GM21367 (cell line): ENCODE measurements at regions not wholly inside any gene's neighbourhood (a gene's known extent, or its start where the extent isn't known, plus 50 kb on each side); places are given as distances from the start of the nearest gene placed in this dataset.
"Not testable (repeated sequence)": the region's sequence is repeated elsewhere in the genome, so short reads cannot be mapped to it uniquely, and the experiment has no call there.

ENCODE experiments used
- ATAC-seq: cut with Tn5 transposase; IDR thresholded peaks from one replicate; pipeline ENCODE4 v1.9.1; 2021; ENCODE audit not compliant: unreplicated experiment

DNA sequence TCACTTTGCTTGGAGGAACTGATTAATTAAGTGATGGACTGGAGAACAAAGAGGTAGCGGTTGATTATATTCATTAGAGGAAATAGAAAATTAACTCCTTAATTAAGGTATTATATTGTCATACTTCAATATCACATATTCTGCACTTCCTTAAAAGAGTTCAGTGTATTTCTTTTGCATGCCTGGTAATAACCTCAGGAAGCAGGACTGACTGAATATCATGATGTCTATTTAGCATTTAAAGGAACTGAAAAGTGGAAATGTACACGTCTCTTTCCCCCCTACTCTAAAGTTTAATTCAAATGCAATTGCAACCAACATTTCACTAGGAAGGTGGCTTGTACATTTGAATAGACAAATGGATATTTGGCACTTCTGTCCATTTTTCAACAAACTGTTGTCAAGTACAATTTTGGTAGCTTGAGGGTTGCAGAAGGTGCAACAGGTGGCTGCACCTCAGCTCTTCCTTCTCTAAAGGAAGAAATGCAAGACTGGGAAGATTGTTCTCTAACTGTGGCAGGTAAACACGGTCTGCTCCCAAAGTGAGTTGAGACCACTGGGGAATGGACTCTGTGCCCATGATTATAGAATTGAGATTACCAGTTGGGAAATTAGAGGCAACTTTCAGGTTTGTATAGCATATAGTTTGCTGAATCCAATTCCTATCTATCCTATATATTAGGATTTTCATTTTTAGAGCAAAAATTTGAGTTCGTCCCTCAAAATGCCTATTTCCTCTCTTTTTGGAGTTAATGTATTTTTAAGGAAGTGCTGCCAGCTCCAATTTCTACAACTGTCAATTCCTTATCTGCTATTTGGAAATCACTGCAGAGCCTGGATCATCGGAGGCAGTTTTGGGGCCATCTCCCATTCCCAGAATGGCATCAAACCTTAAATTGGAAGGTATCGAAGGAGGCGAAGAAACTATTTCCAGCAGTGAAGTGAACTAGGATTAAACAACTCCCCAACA is 98.9 kb upstream of the TAF11L2 start:
- ATAC-seq: no peak

DNA sequence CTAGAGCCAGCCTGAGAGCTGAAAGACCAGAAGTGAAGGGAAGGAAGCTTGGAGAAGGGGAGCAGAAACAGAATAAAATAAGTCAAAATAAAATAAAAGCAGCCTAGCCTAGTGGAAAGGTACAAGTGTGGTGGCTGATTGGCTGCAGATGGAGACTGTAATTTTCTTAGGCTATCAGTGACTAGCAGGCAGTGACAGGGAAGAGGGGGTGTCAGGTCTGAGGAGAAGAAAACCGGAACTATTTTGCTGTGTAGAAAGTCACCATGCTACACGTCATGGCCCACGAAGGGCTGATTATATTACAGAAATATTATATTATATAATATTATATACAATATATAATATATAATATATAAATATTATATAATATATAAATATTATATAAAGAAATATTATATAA is 98.1 kb upstream of the TAF11L2 start:
- ATAC-seq: no peak

DNA sequence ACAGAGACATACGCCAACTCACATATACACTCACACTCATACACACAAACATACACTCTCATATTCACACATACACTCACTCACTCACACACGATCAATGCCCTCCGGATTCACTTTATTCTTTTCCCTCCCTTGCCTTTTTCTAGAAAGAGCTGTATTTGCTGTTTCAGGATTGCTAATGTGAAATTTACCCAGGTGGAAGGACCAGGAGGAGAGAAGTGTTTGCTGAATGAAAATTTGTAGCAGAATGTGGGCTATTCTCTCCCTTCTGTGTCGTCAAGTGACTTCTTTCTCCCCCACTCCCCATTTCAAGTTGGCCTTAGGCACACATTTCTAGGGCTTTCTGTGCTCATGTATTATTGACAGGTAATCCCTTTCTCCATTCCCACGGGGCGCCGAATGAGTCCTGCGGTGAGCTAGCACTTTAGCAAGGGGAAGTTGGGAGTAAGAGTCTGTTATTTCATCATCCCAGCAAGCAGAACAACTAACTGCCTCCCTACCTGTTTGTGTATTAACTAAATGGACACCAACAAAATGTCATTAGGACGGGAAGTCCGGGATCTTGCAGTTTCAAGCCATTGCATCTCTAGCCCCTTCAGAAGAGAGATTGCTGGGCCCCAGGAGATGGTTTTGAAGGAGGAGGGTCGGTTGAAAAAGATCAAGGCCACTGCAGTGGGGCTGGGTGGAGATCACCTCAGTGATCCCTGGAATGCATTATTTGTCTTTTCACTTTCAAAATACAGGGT is 97.1 kb upstream of the TAF11L2 start:
- no peak for ATAC-seq

DNA sequence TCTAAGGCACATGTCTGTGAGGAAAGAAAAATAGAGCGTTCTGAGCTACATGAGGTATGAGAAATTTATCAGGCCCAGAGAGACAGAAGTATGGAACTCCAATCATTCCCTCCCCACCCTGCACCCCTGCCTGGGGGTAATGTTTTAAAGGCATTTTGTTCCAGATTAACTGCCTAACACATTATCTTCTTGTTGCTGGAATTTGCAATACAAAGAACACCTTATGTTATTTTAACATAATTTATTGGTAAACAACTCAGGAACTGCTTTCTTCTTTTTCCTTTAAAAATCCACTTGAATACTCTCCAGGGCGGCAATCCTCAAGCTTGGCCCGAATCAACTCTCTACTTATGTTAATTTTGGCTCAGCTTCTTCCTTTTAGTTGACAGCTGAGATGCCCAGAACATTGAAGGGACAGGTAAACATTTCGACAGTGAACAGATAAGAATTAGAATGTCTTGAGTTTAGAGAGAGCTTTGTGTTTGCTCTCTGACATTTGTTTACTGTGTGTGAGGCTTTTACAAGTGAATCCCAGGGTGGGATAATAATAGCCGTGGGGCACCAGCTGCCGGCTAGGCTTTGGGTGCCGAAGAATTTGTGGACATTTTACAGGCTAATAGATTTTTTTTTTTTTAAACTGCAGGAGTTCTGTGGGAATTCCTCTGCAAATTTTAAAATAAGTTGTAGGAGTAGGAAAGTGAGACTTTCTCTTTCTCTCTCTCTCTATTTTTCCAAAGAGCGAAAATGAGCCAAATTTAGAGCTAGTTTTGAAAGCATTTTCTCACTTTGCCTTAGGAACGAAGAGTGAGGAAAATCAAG is 96.4 kb upstream of the TAF11L2 start:
- no peak for ATAC-seq

DNA sequence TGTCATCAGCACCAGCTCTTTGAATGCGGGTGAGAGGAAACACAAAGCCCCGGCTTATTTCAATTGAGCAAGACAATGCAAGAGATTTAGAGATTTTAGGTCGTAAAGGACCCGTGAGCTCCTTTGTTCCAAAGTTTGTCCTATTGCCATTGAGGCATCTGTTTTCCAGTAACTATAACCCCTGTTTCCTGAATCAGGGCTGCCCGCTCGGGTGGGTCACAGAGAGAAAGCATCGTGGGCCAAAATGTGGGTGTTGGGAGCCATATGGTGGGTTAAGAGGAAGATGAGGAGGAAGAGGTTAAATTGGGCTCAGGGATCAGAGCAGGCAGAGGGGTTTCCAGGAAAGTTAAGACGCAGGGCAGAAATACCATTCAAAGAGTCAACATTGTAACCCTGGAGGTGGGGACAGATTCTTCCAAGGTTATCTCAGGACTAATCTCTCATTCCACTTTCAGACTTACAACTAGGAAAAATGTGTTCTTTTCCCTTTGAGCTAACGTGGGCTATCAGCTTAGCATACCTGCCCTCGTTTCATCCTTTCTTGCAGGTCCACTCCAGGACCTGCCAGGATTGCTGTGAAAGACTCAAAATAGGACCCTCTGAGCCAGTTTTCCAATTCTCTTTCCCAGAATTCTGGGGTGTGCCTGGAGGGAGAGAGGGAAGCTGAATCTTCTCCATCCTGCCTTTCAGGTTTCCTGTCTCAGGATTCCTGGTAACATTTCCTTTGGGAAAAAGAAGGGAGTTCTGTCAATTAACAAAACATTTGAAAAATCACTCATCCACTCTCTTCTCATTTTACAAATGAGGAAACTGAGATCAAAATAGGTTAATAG is 95.5 kb upstream of the TAF11L2 start:
- ATAC-seq: no peak

DNA sequence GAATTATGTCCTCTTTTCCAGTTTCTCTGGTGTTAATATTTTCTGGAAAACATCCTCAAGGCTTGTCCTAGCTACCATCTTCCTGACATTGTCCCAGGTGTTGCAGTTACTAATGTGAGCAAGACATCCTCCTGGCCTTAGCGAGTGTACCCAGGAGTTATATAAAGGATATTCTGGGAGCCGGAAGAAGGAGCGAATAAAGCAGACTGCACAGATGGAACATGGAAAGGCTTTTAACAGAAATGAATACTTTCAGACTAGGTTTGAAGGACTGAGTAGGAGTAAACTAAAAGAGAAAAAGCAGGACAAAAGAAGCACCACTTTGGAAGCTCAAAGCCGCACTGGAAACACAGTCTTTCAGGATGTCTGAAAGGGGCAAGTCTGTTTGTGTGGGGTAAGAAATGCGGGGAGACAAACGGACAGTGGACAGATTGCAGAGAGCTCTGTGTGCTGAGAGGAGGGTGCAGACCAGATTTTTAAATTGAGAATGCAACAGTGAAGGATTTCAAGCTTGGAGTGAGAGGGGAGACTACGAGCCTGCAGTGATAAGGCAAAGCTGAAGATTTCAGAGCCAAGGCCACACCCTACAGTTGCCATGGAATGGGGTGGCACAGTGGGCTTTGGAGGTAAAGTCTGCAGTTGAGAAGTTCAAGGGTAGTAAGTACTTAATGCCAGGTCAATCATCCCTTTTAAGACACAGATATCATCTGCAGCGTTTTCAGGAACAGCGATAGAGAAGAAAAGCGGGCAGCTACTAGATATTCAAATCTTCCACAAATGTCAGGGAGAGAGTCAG is 94.1 kb upstream of the TAF11L2 start:
- ATAC-seq: no peak

DNA sequence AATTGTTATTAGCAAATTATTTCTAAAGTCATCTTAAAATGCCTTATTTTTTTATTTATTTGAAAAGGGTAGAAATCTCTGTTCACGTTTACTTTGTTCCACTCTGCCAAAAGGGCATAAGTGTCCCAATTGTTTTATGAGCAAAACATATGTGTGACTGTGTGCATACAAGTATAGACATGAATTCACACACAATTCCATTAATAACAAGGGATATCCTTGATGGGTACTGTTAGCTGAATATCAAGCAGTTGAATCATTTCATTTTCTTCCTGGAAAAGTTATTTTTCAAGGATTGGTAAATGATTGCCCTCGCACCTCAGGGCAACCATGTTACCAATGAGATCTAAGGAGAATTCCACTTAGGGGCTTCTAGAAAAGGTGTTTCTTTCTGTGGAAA is 92.1 kb upstream of the TAF11L2 start:
- no peak for ATAC-seq

DNA sequence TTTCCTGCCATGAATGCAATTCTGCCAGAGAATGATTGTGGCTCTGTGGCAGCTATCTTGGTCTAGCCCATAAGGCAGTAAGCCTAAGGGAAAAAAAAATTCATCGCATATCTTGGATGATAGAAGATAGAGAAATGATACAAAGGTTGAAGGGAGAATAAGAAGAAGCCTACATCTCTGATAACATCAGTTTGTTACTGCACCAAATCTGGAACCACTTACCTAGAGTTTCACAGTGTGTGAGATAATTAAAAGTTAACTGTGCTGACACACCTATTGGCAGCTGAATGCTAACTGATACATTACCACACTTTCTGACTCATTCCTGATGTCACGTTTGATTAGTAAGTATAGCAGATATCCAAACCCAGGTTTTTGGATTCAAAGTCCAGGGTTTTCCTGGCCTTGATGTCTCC is 91.6 kb upstream of the TAF11L2 start:
- no peak for ATAC-seq

DNA sequence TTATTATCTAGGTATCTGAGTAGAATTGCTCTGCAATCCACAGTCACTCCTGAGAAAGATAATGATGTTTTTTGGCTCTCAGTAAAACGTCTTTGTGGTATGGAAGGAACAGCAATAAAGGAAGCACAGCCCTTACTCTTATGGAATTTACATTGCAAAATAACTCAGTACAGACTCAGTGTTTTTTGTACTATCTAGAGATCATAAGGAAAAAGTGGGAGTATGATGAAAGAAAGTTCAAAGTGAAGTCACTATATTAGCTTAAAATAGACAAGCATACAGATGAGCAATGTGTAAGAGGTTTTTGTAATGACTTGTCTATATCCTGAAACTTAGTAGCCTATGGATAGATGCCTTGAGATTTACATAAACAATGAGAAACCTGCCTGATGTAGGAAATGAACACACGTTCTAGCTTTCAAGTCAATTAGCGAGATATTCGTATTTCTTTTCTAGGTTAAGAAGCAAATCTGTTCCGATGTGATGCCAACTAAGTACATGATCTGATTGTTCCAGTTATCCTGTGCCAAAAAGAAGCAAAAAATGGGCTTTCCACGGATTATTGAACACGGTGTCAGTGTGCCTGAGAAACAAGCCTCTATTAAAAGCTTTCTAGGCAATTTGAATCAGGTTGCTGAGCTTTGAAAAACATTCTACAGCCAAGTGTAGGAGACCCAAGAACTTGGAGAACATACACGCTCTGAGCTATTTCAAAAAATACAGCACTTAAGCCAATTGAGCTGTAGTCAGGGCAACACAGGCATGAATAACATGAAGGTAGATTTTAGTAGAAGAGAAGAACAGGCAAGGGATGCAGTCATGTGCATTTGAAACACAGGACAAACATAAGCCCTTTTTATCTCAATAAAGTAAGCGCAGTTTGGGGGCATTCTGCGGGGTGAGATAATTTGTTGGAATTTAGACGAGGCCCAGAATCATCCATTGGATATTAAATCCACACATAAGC is 86.3 kb upstream of the TAF11L2 start:
- no peak for ATAC-seq

DNA sequence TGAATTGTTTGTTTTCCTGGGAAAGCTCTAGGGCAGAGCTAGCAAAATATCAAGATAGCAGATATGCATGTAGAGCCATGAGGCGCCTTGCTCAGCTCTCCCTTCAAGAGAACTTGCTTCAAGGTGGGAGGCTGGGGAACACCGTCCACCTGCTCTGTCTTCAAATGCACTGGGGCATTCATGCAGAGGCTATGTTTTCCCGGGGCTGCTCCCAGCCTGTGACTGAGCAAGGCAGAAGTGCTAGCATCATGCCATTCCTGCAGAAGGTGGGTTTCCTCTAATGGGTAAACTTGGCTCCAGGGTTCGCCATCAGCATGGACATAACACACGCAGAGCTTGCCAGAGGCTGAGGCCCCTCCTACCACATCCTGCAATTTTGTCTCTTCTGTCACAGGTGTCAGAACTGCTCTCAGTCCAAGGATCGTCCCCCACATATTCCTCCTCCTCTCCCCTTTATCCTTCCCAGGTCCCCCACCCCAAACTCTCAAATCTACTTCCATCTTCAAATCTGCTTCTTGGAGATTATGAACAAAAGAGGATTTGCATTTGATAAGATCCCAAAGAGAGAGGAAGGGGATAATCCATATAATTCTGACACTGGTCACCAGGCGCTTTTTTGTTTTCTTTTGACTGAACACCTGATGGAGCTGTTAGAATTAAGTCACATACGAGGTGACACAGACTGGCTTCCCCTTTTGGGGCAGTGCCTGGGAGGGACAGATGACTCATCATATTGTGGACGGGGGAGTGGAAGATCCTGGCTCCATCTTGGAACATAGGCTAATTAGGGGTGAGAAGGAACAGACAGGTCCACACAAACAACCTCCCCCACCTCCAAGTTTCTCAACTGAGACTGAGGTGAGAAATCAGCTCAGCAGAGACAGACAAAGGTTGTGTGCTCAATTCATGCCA is 85.0 kb upstream of the TAF11L2 start:
- ATAC-seq: peak; percentile 90

DNA sequence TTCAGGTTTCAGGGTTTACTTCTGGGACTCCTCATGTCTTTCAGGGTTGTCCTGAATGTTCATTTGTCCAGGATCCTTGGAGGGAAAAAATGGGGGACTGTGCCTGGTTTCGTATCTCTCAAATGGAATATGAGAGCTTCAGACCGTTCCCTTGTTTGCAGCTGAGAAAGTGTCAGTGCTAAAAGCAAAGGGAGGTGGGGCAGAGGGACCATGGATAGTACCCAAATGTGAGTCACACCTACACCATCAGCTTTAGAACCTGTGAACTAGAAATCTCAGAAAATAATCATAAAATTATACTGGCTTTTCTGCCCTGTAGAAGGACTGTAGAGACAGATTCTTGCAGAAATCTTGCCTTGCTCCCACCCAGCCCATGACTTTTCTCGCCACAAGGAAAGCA is 84.3 kb upstream of the TAF11L2 start:
- peak; percentile 13 for ATAC-seq

DNA sequence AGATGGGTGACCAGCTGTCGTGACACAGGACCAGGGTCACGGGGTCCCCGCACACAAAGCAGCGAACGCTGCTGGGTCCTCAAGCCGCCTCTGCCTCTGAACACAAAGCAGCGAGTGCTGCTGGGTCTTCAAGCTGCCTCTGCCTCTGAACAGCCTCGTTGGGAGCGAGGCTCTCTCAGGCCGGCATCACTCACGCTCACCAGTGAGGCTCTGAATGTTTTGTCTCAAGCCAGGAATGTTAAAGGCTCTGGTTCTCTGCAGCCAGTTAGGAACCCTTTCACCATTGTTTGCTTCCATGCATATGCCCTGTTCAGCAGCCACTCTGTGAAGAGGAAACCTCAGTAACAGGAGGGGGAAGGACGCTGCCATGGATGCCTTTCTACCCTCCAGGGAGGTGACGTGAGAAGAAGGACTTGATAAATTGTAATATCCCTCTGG is 82.7 kb upstream of the TAF11L2 start:
- ATAC-seq: no peak

DNA sequence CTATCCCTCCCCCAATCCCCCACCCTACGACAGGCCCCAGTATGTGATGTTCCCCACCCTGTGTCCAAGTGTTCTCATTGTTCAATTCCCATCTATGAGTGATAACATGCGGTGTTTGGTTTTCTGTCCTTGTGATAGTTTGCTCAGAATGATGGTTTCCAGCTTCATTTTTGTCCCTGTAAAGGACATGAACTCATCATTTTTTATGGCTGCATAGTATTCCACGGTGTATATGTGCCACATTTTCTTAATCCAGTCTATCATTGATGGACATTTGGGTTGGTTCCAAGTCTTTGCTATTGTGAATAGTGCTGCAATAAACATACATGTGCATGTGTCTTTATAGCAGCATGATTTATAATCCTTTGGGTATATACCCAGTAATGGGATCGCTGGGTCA is 81.7 kb upstream of the TAF11L2 start:
- not testable (repeated sequence) for ATAC-seq

DNA sequence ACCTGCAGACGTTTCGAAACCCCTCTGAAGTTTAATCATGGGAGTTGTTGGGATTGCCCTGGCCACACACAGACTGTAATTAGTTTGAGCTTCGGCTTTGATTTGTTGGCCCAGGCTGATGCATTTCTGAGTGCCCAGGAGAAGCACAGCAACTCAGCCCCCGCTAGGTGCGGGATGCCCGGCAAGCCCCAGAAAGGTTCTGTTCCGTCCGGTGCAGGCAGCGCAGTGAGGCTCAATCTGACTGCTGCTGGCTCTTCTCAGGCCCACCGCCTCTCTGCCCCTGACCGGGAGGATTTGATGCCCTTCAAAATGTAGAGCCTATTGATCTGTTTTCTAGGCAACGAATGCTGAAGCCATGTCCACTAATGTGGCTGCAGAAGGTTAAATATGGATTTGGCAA is 73.4 kb upstream of the TAF11L2 start:
- no peak for ATAC-seq

DNA sequence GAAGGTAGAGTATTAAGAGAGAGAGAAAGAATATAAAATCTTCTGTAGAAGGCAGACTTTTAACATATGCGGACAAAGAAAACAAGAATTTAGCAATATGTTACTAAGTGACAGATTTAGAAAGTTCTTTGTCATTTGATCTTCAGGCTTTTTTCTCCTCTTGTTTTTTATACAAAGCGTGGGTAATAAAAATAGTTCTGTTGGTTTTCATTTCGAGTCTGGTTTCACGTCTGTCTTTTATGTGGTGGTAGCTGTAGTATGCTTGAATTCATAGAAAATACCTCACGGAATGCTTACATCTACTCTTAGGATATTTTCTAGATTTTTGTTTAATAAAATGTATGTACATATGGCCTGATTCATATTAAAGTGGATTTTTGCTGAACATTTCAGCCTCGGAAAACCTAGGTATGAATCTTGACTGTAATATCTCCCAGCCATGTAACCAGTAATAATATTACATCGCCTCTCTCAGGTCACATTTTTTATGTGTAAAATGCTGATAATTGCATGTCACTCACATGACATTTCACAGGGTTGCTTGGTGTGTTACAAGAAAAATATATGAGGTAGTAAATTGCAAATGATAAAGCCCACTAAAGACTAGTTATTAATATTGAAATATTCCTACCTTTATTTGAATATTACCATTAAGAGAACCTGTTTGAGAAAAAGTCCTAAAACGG is 72.5 kb upstream of the TAF11L2 start:
- ATAC-seq: no peak

DNA sequence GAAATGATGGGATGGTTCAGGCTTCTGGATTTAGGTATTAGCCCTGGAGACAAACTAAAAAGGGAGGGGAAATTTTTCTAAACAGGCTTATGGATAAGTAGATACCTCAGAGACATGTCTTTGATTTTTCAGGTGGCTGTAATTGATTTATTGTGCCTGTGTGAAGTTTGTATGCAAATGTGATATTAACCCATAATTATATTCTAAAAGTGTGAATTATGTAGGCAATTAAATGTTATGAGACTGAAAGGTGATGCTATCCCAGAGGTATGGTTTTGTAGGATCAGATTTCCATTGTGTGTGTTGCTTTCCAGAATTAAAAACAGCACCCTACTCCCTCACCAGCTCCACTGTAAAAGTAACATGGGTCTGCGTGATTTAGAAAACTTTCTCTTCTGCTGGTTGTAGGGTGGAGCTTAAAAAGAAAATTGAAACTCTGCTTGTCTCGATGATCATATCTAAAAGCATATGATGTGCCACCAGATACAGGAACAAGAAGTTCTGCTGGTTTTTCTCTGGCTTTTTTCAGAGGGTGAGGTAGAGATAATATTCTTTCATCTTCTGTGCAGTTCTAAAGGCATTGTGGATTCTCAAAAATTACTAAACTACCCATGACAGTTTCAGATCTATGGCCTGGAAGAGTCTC is 71.8 kb upstream of the TAF11L2 start:
- peak; percentile 94 for ATAC-seq
